Endothelial cell of umbilical vein (primary cell): ENCODE measurements at regions not wholly inside any gene's neighbourhood (a gene's known extent, or its start where the extent isn't known, plus 50 kb on each side); places are given as distances from the start of the nearest gene placed in this dataset.

Experiments
- CTCF ChIP-seq, 2 donors: IDR thresholded peaks; 1 replicate in 1 of 2; 2 replicates in 1 of 2; pipeline ENCODE4 v1.5.1; 2011; ENCODE audit warnings: low read length in 2 of 2, mild to moderate bottlenecking in 2 of 2, moderate library complexity in 2 of 2, control low read depth in 1 of 2, inconsistent platforms in 1 of 2, low read depth in 1 of 2; ENCODE audit not compliant: insufficient read depth in 1 of 2; ENCODE audit errors: extremely low read depth in 1 of 2
- FOS ChIP-seq: IDR thresholded peaks from 2 replicates; pipeline ENCODE4 v1.6.1; 2011; ENCODE audit warnings: mild to moderate bottlenecking, low read length, moderate library complexity, borderline replicate concordance; ENCODE audit not compliant: insufficient read depth
- GATA2 ChIP-seq: IDR thresholded peaks from 2 replicates; pipeline ENCODE4 v1.7.0; 2011; ENCODE audit warnings: low read depth, mild to moderate bottlenecking, moderate library complexity, mixed read lengths, low read length; ENCODE audit not compliant: insufficient read length, insufficient read depth
- MYC ChIP-seq: IDR thresholded peaks from one replicate; pipeline ENCODE4 v1.6.1; 2011; ENCODE audit warnings: mild to moderate bottlenecking, low read depth, low read length
- POLR2A ChIP-seq: IDR thresholded peaks from 2 replicates; pipeline ENCODE4 v1.6.1; 2012; ENCODE audit warnings: low read depth, mild to moderate bottlenecking, control low read depth, low read length
- POLR2AphosphoS5 ChIP-seq: IDR thresholded peaks from 2 replicates; pipeline ENCODE4 v1.6.1; 2012; ENCODE audit warnings: low read depth, mild to moderate bottlenecking, control low read depth, low read length, moderate library complexity; ENCODE audit not compliant: insufficient read depth

GRCh38 chr14:22394616-22395015 is 194.4 kb downstream of the DAD1 start:
- TF ChIP-seq CTCF (IDR thresholded peaks at IDR 0.05; ENCODE audit: extremely low read depth in 1 of 2, insufficient read depth in 1 of 2, low read depth in 1 of 2, low read length in 2 of 2), result no peak
- TF ChIP-seq GATA2, result no peak
- TF ChIP-seq MYC, result no peak
- TF ChIP-seq POLR2A, result no peak
- no peak for TF ChIP-seq FOS
- TF ChIP-seq POLR2AphosphoS5, result no peak
